Esophagus (tissue), 2 donors: ENCODE measurements at regions not wholly inside any gene's neighbourhood (a gene's known extent, or its start where the extent isn't known, plus 50 kb on each side); places are given as distances from the start of the nearest gene placed in this dataset.

Experiments
- H3K27ac ChIP-seq, 2 donors: one replicate each; pipeline ENCODE4 v1.5.1; 2013; ENCODE audit warnings: low read depth in 2 of 2, mild to moderate bottlenecking in 2 of 2, inconsistent platforms in 1 of 2, low read length in 1 of 2, moderate library complexity in 1 of 2
- H3K27me3 ChIP-seq, 2 donors: one replicate each; pipeline ENCODE4 v1.6.1; 2013; ENCODE audit warnings: low read length in 2 of 2, control low read depth in 1 of 2, mild to moderate bottlenecking in 1 of 2; ENCODE audit not compliant: insufficient read depth in 2 of 2, control insufficient read depth in 1 of 2
- H3K36me3 ChIP-seq, 2 donors: one replicate each; pipeline ENCODE4 v1.6.1; 2013; ENCODE audit warnings: low read length in 1 of 2; ENCODE audit not compliant: control insufficient read depth in 2 of 2, insufficient read depth in 2 of 2
- H3K4me1 ChIP-seq, 2 donors: one replicate each; pipeline ENCODE4 v1.6.1; 2013; ENCODE audit warnings: low read length in 1 of 2; ENCODE audit not compliant: control insufficient read depth in 2 of 2, insufficient read depth in 2 of 2
- H3K4me3 ChIP-seq, 2 donors: one replicate each; pipeline ENCODE4 v1.5.1; 2013; ENCODE audit warnings: low read length in 2 of 2, mild to moderate bottlenecking in 2 of 2, low read depth in 1 of 2, moderate library complexity in 1 of 2
- H3K9me3 ChIP-seq, 2 donors: one replicate each; pipeline ENCODE4 v1.6.1; 2013; ENCODE audit warnings: mild to moderate bottlenecking in 2 of 2, low read depth in 1 of 2, low read length in 1 of 2, moderate library complexity in 1 of 2; ENCODE audit not compliant: control insufficient read depth in 2 of 2, insufficient read depth in 1 of 2
- WGBS, 2 donors: extraction: QIAGEN DNeasy Blood & Tissue Kit; methylation state at CpG; one replicate each; pipeline ENCODE4 v1.1.7; 2013; 5-methylcytosine and 5-hydroxymethylcytosine counted together
- donor health status: healthy with polysubstance abuse.
- donor health status: Bipolar disorder and iron deficiency.

DNA sequence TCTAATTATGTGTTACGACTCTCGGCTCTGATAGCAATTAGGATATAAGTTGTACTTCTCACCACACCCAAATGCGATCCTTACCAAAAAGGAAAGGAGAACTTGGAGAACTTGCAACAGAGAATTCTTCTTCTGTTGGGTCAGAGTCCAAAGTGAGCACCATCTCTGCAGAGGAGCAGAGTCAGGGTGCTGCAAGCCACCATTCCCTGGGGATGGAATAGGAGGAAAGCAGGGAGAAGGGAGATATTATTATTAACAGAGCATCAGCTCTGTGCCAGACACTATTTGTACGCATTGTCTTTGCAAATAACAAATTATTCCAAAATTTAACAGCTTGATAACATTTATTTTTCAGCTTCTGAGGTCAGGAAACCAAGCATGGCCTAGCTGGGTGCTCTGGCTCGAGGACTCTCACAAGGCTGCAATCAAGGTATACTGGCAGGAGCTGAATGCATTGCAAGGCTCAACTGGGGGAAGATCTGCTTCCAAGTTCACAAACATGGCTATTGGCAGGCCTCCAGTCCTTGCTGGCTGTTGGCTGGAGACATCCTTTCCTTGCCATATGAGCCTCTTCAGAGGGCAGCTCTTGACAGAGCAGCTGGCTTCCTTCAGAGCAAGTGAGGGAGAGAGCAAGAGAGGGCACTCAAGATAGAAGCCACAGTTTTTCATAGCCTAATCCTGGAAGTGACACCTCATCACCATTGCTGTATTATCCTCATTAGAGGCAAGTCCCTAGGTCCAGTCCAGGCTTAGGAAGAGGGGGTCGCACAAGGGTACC is 296.2 kb upstream of the CDH5 start:
- Histone ChIP-seq H3K27ac (no peak overlapping the region), H3K27me3 (no peaks in the 10 kb centered on the region), H3K4me3 (no peak overlapping the region), H3K36me3 (no peaks in the 10 kb centered on the region), H3K4me1 (no peaks in the 10 kb centered on the region), H3K9me3 (no peaks in the 10 kb centered on the region)
- 62 to 65% methylated on average over 6 of the region's 6 CpGs for WGBS, 2 donors

DNA sequence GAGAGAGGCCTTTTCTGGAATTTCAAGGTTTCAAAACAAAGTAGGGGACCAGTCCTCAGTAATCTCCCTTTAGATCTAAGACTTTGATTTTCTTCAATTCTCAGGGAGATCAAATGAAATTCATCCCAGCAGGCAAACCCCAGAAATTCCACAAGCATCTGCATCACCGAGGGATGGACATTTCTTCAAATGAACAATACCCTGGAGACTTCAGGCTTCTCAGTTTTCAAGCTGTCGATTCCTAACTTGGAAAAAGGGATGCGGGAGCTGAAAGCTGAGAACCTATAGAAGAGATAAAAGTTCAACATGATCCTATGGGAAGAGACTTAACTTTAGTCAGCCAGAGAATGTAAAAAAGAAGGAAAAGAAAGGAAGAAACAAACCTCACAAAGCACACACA is 296.9 kb upstream of the CDH5 start:
- Histone ChIP-seq H3K9me3 (no peaks in the 10 kb centered on the region), H3K4me3 (no peak overlapping the region), H3K27ac (no peak overlapping the region), H3K4me1 (no peaks in the 10 kb centered on the region), H3K27me3 (no peaks in the 10 kb centered on the region), H3K36me3 (no peaks in the 10 kb centered on the region)
- WGBS, 2 donors = 79 to 86% methylated on average over 3 of the region's 3 CpGs

DNA sequence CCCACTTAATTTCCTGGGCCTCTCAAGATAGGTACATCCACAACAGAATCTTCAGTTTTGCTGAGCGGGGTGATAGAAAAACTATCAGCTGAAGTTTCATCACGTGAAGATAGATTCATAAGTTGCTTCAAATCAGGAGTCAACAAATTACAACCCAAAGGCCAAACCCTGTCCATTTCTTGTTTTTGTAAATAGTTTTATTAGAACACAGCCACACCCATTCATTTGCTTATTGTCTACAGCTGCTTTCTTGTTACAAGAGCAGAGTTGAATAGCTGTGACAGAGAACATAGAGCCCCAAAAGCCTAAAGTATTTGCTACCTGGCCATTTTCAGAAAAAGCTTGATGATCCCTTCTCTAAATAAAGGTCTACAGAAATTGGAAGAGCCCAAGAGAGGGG is 300.1 kb upstream of the CDH5 start:
- H3K27me3 ChIP-seq = no peaks in the 10 kb centered on the region
- no peaks in the 10 kb centered on the region for H3K4me1 ChIP-seq
- WGBS, 2 donors = 87% methylated on average over 2 of the region's 2 CpGs
- H3K9me3 ChIP-seq = no peaks in the 10 kb centered on the region
- no peak overlapping the region for H3K4me3 ChIP-seq
- H3K27ac ChIP-seq = no peak overlapping the region
- no peaks in the 10 kb centered on the region for H3K36me3 ChIP-seq

DNA sequence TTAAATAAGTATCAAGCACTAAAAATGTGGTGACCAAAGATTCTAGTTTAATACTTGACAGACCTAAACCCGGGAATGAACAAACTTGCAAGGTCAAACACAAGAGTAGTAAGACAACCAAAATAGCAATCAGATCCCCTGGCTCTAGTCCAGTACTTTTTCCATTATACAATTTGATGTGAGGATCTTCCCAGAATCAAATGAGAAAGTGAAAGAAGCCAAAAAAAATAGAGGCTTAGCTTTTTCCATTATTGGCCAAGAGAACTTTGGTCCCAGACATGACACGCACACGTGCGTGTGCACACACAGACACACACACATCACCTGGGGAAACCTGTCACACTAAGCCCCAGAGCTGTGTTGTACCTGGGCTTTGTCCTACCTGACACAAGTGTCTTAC is 300.6 kb upstream of the CDH5 start:
- Histone ChIP-seq H3K9me3 (no peaks in the 10 kb centered on the region), H3K4me3 (no peak overlapping the region), H3K27me3 (no peaks in the 10 kb centered on the region), H3K36me3 (no peaks in the 10 kb centered on the region), H3K4me1 (no peaks in the 10 kb centered on the region), H3K27ac (no peak overlapping the region)
- whole genome bisulfite sequencing, 2 donors = 41 to 43% methylated on average over 4 of the region's 4 CpGs

DNA sequence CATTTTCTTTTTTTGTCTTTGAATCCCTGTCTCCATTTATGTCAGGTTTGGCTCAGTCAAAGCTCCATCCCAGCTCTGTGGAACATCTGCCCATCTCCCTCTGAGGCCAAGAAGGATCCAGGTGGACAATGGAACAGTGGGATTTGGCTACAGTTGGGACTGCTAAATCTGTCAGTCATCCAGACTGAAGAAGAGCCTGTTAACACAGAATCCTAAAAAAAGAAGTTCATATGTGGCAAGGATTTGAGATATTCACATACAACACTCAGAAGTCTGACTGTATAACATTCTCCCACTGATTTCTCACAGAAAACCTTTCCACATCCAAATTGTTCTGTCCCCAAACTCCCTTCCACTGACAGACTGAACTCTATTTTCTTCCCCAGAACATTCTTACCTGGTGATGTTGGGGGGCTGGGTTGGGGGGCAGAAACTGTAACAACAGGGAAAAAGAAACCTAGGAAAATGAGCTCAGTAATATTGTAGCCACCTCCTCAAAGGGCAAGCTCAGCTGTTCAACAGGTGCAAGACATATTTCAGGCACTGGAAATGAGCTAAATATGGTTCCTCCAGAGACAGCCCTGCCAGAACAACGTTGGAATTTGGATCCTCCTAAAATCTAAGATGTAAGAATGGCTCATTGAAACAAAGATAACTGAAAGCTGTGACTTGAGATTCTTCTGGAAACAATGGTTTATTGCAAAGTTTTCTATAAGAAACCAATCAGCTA is 301.5 kb upstream of the CDH5 start:
- Histone ChIP-seq H3K27me3 (no peaks in the 10 kb centered on the region), H3K4me1 (no peaks in the 10 kb centered on the region), H3K36me3 (no peaks in the 10 kb centered on the region), H3K27ac (no peak overlapping the region), H3K4me3 (no peak overlapping the region), H3K9me3 (no peaks in the 10 kb centered on the region)
- WGBS, 2 donors = 30 to 46% methylated on average over 1 of the region's 1 CpG

DNA sequence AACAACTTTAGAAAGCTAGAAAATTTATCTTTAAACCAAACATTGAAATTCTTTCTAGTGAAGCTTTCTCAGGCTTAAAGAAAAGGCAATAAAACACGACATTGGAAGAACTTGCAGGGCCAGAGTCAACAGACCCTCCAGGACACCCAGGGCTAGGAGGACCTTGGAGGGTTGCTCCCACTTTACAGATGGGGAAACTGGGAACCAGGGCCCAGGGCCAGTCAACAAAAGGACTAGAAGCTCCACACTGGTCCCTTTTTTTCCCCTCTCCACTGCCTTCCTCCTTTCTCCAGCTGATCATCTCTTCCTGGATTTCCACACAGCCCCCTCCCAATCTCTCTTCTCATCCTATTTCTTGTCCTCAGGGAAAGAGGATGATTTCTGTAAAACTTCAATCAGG is 307.7 kb upstream of the CDH5 start:
- H3K27ac ChIP-seq = no peak overlapping the region
- WGBS, 2 donors = 44 to 54% methylated on average over 1 of the region's 1 CpG

DNA sequence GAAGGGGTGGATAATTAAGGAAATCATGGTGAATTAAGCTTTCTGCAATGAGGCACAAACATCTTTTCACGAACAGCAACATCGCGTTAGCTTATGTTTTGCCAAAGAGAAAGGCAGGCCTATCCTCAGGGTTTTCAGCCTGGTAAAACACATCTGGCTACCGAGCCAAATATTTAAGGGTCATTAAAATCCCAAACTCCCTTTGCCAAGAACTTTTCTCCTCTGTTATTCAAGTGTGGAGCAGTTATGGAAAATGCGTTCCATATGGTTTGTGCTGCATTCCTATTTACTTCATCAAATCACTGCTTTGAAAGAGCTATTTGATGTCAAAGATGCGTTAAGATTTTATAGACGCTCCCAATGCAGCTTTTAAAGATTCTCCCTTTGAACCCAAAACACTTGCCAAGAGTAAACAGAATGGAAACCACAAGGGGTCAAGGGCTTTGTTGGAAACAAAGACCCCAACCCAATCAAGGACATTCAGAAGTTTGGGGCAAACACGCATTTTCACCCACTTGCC is 308.3 kb upstream of the CDH5 start:
- no peaks in the 10 kb centered on the region for H3K4me1 ChIP-seq
- WGBS, 2 donors = 43 to 56% methylated on average over 8 of the region's 8 CpGs
- no peaks in the 10 kb centered on the region for H3K9me3 ChIP-seq
- H3K27ac ChIP-seq = no peak overlapping the region
- no peaks in the 10 kb centered on the region for H3K36me3 ChIP-seq
- no peaks in the 10 kb centered on the region for H3K27me3 ChIP-seq
- no peak overlapping the region for H3K4me3 ChIP-seq

More for the DNA sequence above, 307.7 kb upstream of the CDH5 start:
- no peaks in the 10 kb centered on the region for H3K27me3 ChIP-seq
- no peaks in the 10 kb centered on the region for H3K4me1 ChIP-seq
- H3K36me3 ChIP-seq = no peaks in the 10 kb centered on the region
- H3K9me3 ChIP-seq = no peaks in the 10 kb centered on the region
- no peak overlapping the region for H3K4me3 ChIP-seq

DNA sequence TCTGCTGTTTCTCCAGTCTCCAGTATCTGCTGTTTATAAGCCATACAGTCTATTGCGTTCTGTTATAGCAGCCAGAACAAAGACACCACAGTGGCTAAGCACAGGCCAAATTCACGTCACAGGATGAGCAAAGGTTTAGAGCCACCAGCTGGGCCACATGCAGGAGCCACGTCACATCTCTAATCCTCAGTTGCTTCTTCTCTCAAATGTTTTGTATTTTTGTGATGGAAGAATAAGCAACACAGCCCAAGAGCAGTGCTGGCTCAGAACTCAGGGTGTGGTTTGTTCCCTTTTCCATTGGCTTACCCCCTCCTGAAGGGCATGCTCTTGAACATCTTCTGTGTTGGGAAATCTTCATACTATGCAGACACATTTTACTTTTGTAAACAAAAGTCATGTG is 309.4 kb upstream of the CDH5 start:
- Histone ChIP-seq H3K4me3 (no peak overlapping the region), H3K4me1 (no peaks in the 10 kb centered on the region), H3K27me3 (no peaks in the 10 kb centered on the region), H3K27ac (no peak overlapping the region), H3K9me3 (no peaks in the 10 kb centered on the region), H3K36me3 (no peaks in the 10 kb centered on the region)
- 76 to 78% methylated on average over 3 of the region's 3 CpGs for WGBS, 2 donors

DNA sequence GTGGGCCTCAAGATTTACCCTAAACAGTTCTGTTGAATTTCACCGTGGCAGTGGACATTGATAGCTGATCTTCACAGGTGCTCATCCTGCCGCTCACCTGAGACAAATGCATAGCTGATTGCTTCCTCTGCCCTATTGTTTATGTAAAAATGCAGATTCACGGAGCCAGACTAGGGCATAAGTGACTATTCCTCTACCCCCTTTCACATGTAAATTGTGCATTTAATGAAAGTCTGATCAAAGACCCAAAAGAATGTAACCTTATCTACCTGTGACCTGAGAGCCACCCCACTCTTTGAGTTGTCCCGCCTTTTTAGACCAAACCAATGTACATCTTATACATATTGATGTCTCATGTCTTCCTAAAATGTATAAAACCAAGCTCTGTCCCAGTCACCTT is 312.4 kb upstream of the CDH5 start:
- H3K4me3 ChIP-seq = no peak overlapping the region
- WGBS, 2 donors = 70 to 81% methylated on average over 4 of the region's 4 CpGs
- no peaks in the 10 kb centered on the region for H3K27me3 ChIP-seq
- no peaks in the 10 kb centered on the region for H3K4me1 ChIP-seq
- no peak overlapping the region for H3K27ac ChIP-seq
- no peaks in the 10 kb centered on the region for H3K36me3 ChIP-seq
- no peaks in the 10 kb centered on the region for H3K9me3 ChIP-seq

DNA sequence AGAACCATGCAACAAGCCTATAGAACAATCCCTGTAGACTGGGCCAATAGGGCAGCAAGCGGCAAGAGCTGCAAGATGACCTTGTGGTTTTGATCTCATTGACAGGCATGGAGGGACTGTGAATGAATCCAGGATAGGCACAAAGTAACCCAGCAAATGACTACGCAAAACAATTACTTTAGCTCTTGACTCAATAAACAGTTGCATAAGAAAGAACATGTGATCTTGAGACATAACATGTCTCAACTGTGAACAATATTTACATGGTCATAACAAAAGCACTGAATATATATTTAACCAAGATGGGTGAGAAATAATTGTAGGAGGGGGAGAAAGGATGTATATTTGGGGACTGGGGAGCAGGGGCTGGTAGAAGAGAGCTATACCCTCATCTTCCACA is 313.7 kb upstream of the CDH5 start:
- Histone ChIP-seq H3K4me3 (no peak overlapping the region), H3K27ac (no peak overlapping the region), H3K27me3 (no peaks in the 10 kb centered on the region), H3K4me1 (no peaks in the 10 kb centered on the region), H3K36me3 (no peaks in the 10 kb centered on the region), H3K9me3 (no peaks in the 10 kb centered on the region)
- WGBS, 2 donors = 87 to 93% methylated on average over 2 of the region's 2 CpGs
